DND-41 (cell line): ENCODE measurements at regions not wholly inside any gene's neighbourhood (a gene's known extent, or its start where the extent isn't known, plus 50 kb on each side); places are given as distances from the start of the nearest gene placed in this dataset.
"Not testable (repeated sequence)": the region's sequence is repeated elsewhere in the genome, so short reads cannot be mapped to it uniquely, and the experiment has no call there.

Experiments
- CTCF ChIP-seq: IDR thresholded peaks from 2 replicates; pipeline ENCODE4 v1.5.1; 2012; ENCODE audit warnings: borderline replicate concordance, low read length, moderate library complexity, mild to moderate bottlenecking; ENCODE audit not compliant: poor library complexity, severe bottlenecking; ENCODE audit errors: extremely low read depth
- EZH2 ChIP-seq: IDR thresholded peaks from 3 replicates; pipeline ENCODE4 v1.6.1; 2012; ENCODE audit warnings: borderline replicate concordance, low read depth, mild to moderate bottlenecking, moderate library complexity, low read length, inconsistent platforms; ENCODE audit not compliant: severe bottlenecking

DNA sequence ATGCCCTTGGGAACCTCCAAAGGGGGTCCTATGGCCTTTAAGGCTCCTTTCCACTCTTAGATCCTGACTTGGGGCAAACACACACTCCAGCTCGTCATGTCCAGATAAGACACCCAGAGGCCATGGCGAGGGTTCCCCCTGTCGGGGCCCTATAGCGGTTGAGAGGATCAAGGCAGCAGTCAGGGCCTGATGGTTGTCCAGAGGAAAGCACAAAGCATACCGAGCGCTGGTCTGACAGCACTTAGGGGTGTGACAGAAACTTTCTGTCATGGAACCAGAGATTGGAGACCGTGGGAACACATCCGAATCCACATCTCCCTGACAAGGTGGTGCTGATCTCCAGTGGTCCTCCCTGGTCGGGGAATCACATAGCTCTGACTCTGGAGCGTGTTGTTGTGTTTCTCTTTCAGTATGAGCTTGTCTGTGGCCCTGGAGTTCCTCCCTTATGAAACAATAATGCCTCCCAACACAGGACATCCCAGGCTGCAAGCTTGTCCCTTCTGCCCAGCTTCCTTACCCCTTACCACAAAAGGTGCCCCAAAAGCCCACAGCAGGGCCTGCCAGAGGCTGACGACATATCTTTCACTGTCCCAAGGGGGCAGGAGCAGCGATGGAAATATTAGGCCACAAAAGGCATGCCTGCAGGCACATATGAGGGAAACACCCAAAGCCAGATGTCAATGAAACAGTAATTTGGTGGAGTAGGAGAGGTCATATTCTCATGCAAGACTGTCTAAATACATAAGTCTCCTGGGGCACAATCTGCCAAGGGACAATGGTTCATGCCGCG lies 144.2 kb downstream of the ADRA2C start:
- TF ChIP-seq CTCF, EZH2: not testable (repeated sequence)
